ENCODE measurements at regions not wholly inside any gene's neighbourhood (a gene's known extent, or its start where the extent isn't known, plus 50 kb on each side); places are given as distances from the start of the nearest gene placed in this dataset.

- Mint-ChIP-seq H3K36me3 (ENCODE audit: low read depth) (no peaks in the 10 kb centered on the region), H3K27ac (no peak overlapping the region), H3K9me3 (no peaks in the 10 kb centered on the region), H3K4me1 (peaks cover 11% of the 10 kb centered on the region), H3K4me3 (no peak overlapping the region), H3K27me3 (ENCODE audit: insufficient read depth) (no peaks in the 10 kb centered on the region)
- Histone ChIP-seq H3K4me1 (ENCODE audit: control insufficient read depth, insufficient read depth, low read length) (no peaks in the 10 kb centered on the region), H3K4me3 (ENCODE audit: low read length) (no peak overlapping the region), H3K9me3 (ENCODE audit: control insufficient read depth, low read length) (no peaks in the 10 kb centered on the region), H3K27me3 (ENCODE audit: control insufficient read depth, insufficient read depth, low read length, poor library complexity, severe bottlenecking) (no peaks in the 10 kb centered on the region), H3K27ac (ENCODE audit: low read depth, low read length) (no peak overlapping the region), H3K9ac (ENCODE audit: extremely low read depth, low read length, poor library complexity, severe bottlenecking) (no peak overlapping the region), H3K36me3 (ENCODE audit: control insufficient read depth, insufficient read depth, low read length) (no peaks in the 10 kb centered on the region)
- no peak for DNase-seq
- no peak for TF ChIP-seq CTCF (conservative IDR thresholded peaks at IDR 0.05)
These were observed 874.7 kb downstream of the TFAP2A start for GRCh38 chr6:9540126-9540525.

- H3K36me3 Mint-ChIP-seq (ENCODE audit: low read depth), result no peaks in the 10 kb centered on the region
- WGBS, 2 experiments (ENCODE audit: insufficient coverage in 1 of 2, insufficient read length in 1 of 2), result 89 to 90% methylated on average over 4 of the region's 4 CpGs
- no peaks in the 10 kb centered on the region for H3K9me3 Mint-ChIP-seq
- peaks cover 11% of the 10 kb centered on the region for H3K4me1 Mint-ChIP-seq
- no peaks in the 10 kb centered on the region for H3K27me3 Mint-ChIP-seq (ENCODE audit: insufficient read depth)
- no peaks in the 10 kb centered on the region for H3K4me1 ChIP-seq (ENCODE audit: control insufficient read depth, insufficient read depth, low read length)
- no peak for DNase-seq
- no peak overlapping the region for H3K4me3 ChIP-seq (ENCODE audit: low read length)
- H3K4me3 Mint-ChIP-seq, result no peak overlapping the region
- H3K27ac ChIP-seq (ENCODE audit: low read depth, low read length), result no peak overlapping the region
- no peak overlapping the region for H3K27ac Mint-ChIP-seq
- H3K9ac ChIP-seq (ENCODE audit: extremely low read depth, low read length, poor library complexity, severe bottlenecking), result no peak overlapping the region
- TF ChIP-seq CTCF (conservative IDR thresholded peaks at IDR 0.05), result no peak
- no peaks in the 10 kb centered on the region for H3K27me3 ChIP-seq (ENCODE audit: control insufficient read depth, insufficient read depth, low read length, poor library complexity, severe bottlenecking)
- no peaks in the 10 kb centered on the region for H3K36me3 ChIP-seq (ENCODE audit: control insufficient read depth, insufficient read depth, low read length)
- H3K9me3 ChIP-seq (ENCODE audit: control insufficient read depth, low read length), result no peaks in the 10 kb centered on the region
These were observed 875.6 kb downstream of the TFAP2A start for GRCh38 chr6:9539231-9539755.

- H3K4me3 ChIP-seq (ENCODE audit: low read length), result no peak overlapping the region
- 91% methylated on average over 2 of the region's 2 CpGs for WGBS, 2 experiments (ENCODE audit: insufficient coverage in 1 of 2, insufficient read length in 1 of 2)
- H3K27ac ChIP-seq (ENCODE audit: low read depth, low read length), result no peak overlapping the region
- H3K27ac Mint-ChIP-seq, result no peak overlapping the region
- no peaks in the 10 kb centered on the region for H3K9me3 Mint-ChIP-seq
- H3K9me3 ChIP-seq (ENCODE audit: control insufficient read depth, low read length), result no peaks in the 10 kb centered on the region
- H3K4me1 ChIP-seq (ENCODE audit: control insufficient read depth, insufficient read depth, low read length), result no peaks in the 10 kb centered on the region
- no peak overlapping the region for H3K9ac ChIP-seq (ENCODE audit: extremely low read depth, low read length, poor library complexity, severe bottlenecking)
- H3K4me1 Mint-ChIP-seq, result peaks cover 11% of the 10 kb centered on the region
- no peaks in the 10 kb centered on the region for H3K36me3 Mint-ChIP-seq (ENCODE audit: low read depth)
- H3K27me3 Mint-ChIP-seq (ENCODE audit: insufficient read depth), result no peaks in the 10 kb centered on the region
- TF ChIP-seq CTCF (conservative IDR thresholded peaks at IDR 0.05), result no peak
- H3K36me3 ChIP-seq (ENCODE audit: control insufficient read depth, insufficient read depth, low read length), result no peaks in the 10 kb centered on the region
- H3K27me3 ChIP-seq (ENCODE audit: control insufficient read depth, insufficient read depth, low read length, poor library complexity, severe bottlenecking), result no peaks in the 10 kb centered on the region
- H3K4me3 Mint-ChIP-seq, result no peak overlapping the region
- no peak for DNase-seq
These were observed 877.5 kb downstream of the TFAP2A start for GRCh38 chr6:9537381-9537780.

Data from endodermal cell (in vitro differentiated cells).